Erythroblast (primary cell): ENCODE measurements at regions not wholly inside any gene's neighbourhood (a gene's known extent, or its start where the extent isn't known, plus 50 kb on each side); places are given as distances from the start of the nearest gene placed in this dataset.

Experiments used
- GATA1 ChIP-seq: IDR thresholded peaks from 2 replicates; pipeline ENCODE4 v1.6.1; 2011; ENCODE audit warnings: low read depth, mild to moderate bottlenecking, control low read depth, low read length, moderate library complexity
- POLR2A ChIP-seq: IDR thresholded peaks from 2 replicates; pipeline ENCODE4 v1.6.1; 2011; ENCODE audit warnings: mild to moderate bottlenecking, low read length

DNA sequence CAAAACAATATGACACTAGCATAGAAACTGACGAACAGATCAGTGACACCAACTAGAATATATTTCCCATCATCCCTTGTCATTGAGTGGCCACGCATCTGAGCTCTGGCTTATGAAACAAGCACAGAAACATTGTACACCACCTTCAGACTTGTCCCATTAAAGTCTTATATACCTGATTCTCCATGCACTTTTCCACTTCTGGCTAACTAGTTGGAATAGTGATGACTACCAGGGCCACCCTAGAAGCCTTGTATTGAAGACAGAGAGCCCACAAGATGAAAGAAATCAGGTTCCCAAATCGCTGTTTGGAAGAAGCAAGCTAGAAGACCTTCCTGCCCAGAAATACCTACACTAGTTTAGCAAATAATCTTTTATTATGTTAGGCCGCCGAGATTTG, 99.7 kb upstream of the PPM1H start:
- TF ChIP-seq POLR2A (no peak), GATA1 (no peak)
